Suprapubic skin (tissue), 4 donors: ENCODE measurements at regions not wholly inside any gene's neighbourhood (a gene's known extent, or its start where the extent isn't known, plus 50 kb on each side); places are given as distances from the start of the nearest gene placed in this dataset.

Source experiments
- DNase-seq, 2 donors: peaks; one replicate each; pipeline ENCODE4 v3.0.0-alpha.2; 2019; ENCODE audit warnings: low spot score in 2 of 2
- H3K27ac ChIP-seq: fragments of 200-600 bp; sonication (generic); one replicate; pipeline ENCODE4 v1.5.1; 2019
- H3K27me3 ChIP-seq: fragments of 200-600 bp; sonication (generic); one replicate; pipeline ENCODE4 v1.5.1; 2019
- H3K36me3 ChIP-seq: fragments of 200-600 bp; sonication (generic); one replicate; pipeline ENCODE4 v1.5.1; 2019
- H3K4me1 ChIP-seq: fragments of 200-600 bp; sonication (generic); one replicate; pipeline ENCODE4 v1.5.1; 2019
- H3K4me3 ChIP-seq: fragments of 200-600 bp; sonication (generic); one replicate; pipeline ENCODE4 v1.5.1; 2019; ENCODE audit warnings: mild to moderate bottlenecking
- H3K9me3 ChIP-seq: fragments of 200-600 bp; sonication (generic); one replicate; pipeline ENCODE4 v1.5.1; 2019
- CTCF ChIP-seq, 2 donors: fragments of 200-600 bp in 1 of 2; fragments of 450-650 bp in 1 of 2; sonication (generic) in 1 of 2; IDR thresholded peaks; one replicate each; pipeline ENCODE4 v1.5.1; 2016 to 2019; ENCODE audit warnings: antibody characterized with exemption in 2 of 2, mild to moderate bottlenecking in 1 of 2, moderate library complexity in 1 of 2
- EP300 ChIP-seq: sonication (generic); formaldehyde crosslinking; IDR thresholded peaks from one replicate; pipeline ENCODE4 v1.6.1; 2017; ENCODE audit warnings: antibody characterized with exemption
- POLR2A ChIP-seq, 2 donors: fragments of 450-650 bp; IDR thresholded peaks; one replicate each; pipeline ENCODE4 v1.6.1; 2017; ENCODE audit warnings: antibody characterized with exemption in 2 of 2, mild to moderate bottlenecking in 2 of 2, moderate library complexity in 2 of 2
- POLR2AphosphoS5 ChIP-seq, 3 donors: sonication (generic); formaldehyde crosslinking; IDR thresholded peaks; one replicate each; pipeline ENCODE4 v1.6.1; 2017; ENCODE audit warnings: antibody characterized with exemption in 3 of 3
- WGBS: methylation state at CpG from one replicate; pipeline ENCODE4 v1.1.5; 2018; 5-methylcytosine and 5-hydroxymethylcytosine counted together

GRCh38 chr2:122929347-122929746 is 1095.7 kb upstream of the CNTNAP5 start:
- H3K27me3 ChIP-seq = no peaks in the 10 kb centered on the region
- no peak for DNase-seq
- H3K4me1 ChIP-seq = no peaks in the 10 kb centered on the region
- H3K4me3 ChIP-seq = no peak overlapping the region
- H3K9me3 ChIP-seq = peaks cover 9% of the 10 kb centered on the region
- 87% methylated on average over 1 of the region's 1 CpG for WGBS
- TF ChIP-seq POLR2AphosphoS5 (IDR thresholded peaks at IDR 0.05) (no peak), POLR2A (IDR thresholded peaks at IDR 0.05) (no peak), EP300 (no peak), CTCF (IDR thresholded peaks at IDR 0.05) (no peak)
- no peak overlapping the region for H3K27ac ChIP-seq
- no peaks in the 10 kb centered on the region for H3K36me3 ChIP-seq

- Histone ChIP-seq H3K36me3 (no peaks in the 10 kb centered on the region), H3K4me1 (no peaks in the 10 kb centered on the region), H3K4me3 (no peak overlapping the region), H3K27ac (no peak overlapping the region), H3K9me3 (no peaks in the 10 kb centered on the region), H3K27me3 (no peaks in the 10 kb centered on the region)
- 47% methylated on average over 2 of the region's 2 CpGs for WGBS
- DNase-seq = no peak
- TF ChIP-seq POLR2AphosphoS5 (IDR thresholded peaks at IDR 0.05) (no peak), CTCF (IDR thresholded peaks at IDR 0.05) (no peak), POLR2A (IDR thresholded peaks at IDR 0.05) (no peak), EP300 (no peak)
Measured at GRCh38 chr2:122935506-122935905, 1089.6 kb upstream of the CNTNAP5 start.

GRCh38 chr2:122939796-122940195 is 1085.3 kb upstream of the CNTNAP5 start:
- 76% methylated on average over 4 of the region's 4 CpGs for WGBS
- Histone ChIP-seq H3K27me3 (no peaks in the 10 kb centered on the region), H3K9me3 (no peaks in the 10 kb centered on the region), H3K4me3 (no peak overlapping the region), H3K27ac (no peak overlapping the region), H3K4me1 (no peaks in the 10 kb centered on the region), H3K36me3 (no peaks in the 10 kb centered on the region)
- TF ChIP-seq POLR2AphosphoS5 (IDR thresholded peaks at IDR 0.05) (no peak), EP300 (no peak)
- DNase-seq = no peak

- Histone ChIP-seq H3K36me3 (no peaks in the 10 kb centered on the region), H3K27ac (no peak overlapping the region), H3K4me3 (no peak overlapping the region), H3K27me3 (no peaks in the 10 kb centered on the region), H3K4me1 (no peaks in the 10 kb centered on the region), H3K9me3 (no peaks in the 10 kb centered on the region)
- 65% methylated on average over 2 of the region's 2 CpGs for WGBS
- no peak for DNase-seq
- no peak for TF ChIP-seq CTCF (IDR thresholded peaks at IDR 0.05)
- TF ChIP-seq POLR2AphosphoS5 (IDR thresholded peaks at IDR 0.05) = no peak
- no peak for TF ChIP-seq EP300
- TF ChIP-seq POLR2A (IDR thresholded peaks at IDR 0.05) = no peak
Measured at GRCh38 chr2:122949523-122949922, 1075.6 kb upstream of the CNTNAP5 start.

- Histone ChIP-seq H3K4me1 (no peaks in the 10 kb centered on the region), H3K36me3 (no peaks in the 10 kb centered on the region), H3K27ac (no peak overlapping the region), H3K27me3 (no peaks in the 10 kb centered on the region), H3K4me3 (no peak overlapping the region), H3K9me3 (no peaks in the 10 kb centered on the region)
- TF ChIP-seq CTCF (IDR thresholded peaks at IDR 0.05) (no peak), EP300 (no peak), POLR2A (IDR thresholded peaks at IDR 0.05) (no peak)
- 66% methylated on average over 4 of the region's 4 CpGs for WGBS
- DNase-seq = no peak
Measured at GRCh38 chr2:122955776-122956175, 1069.3 kb upstream of the CNTNAP5 start.
